IgD-negative memory B cell (primary cell): ENCODE measurements at regions not wholly inside any gene's neighbourhood (a gene's known extent, or its start where the extent isn't known, plus 50 kb on each side); places are given as distances from the start of the nearest gene placed in this dataset.
A peak's percentile ranks its signal among the peaks of the same experiment; 100 is the strongest.

ENCODE experiments used
- H3K27ac Mint-ChIP-seq, 3 donors: one replicate each; pipeline ENCODE4 v1.8.0; 2020 to 2022; ENCODE audit warnings: mild to moderate bottlenecking in 3 of 3, mixed read lengths in 3 of 3, moderate library complexity in 1 of 3
- H3K27me3 Mint-ChIP-seq: one replicate; pipeline ENCODE4 v1.8.0; 2021; ENCODE audit warnings: mixed read lengths
- H3K36me3 Mint-ChIP-seq: one replicate; pipeline ENCODE4 v1.8.0; 2020; ENCODE audit warnings: mild to moderate bottlenecking, mixed read lengths
- H3K4me1 Mint-ChIP-seq, 3 donors: one replicate each; pipeline ENCODE4 v1.8.0; 2020 to 2022; ENCODE audit warnings: mixed read lengths in 3 of 3, mild to moderate bottlenecking in 1 of 3
- H3K4me3 Mint-ChIP-seq, 4 donors: one replicate each; pipeline ENCODE4 v1.8.0; 2020 to 2022; ENCODE audit warnings: mild to moderate bottlenecking in 4 of 4, mixed read lengths in 4 of 4, moderate library complexity in 3 of 4
- H3K9me3 Mint-ChIP-seq, 3 donors: one replicate each; pipeline ENCODE4 v1.8.0; 2020 to 2021; ENCODE audit warnings: mixed read lengths in 3 of 3, mild to moderate bottlenecking in 1 of 3

DNA sequence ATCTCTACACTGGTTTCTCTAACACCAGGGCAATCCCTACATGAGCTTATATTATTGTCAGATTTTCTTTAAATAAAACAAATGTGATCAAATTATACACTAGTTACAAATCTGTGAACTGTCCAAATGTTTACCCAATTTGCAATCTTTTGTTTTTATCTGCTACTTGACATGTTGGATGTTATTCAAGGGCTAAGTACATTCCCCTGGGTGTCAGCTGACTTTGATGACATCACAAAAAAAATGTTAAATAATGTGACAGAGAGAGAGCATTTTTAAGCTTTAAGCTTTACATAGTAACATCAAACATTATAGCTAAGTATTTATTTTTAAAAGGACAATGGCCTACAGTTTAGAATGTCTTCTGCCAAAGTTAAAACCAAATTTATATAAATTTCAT, 431.3 kb upstream of the PKN2 start:
- peaks cover 0 to 1% (median 0%) of the 10 kb centered on the region in 3 donors for H3K9me3 Mint-ChIP-seq
- H3K36me3 Mint-ChIP-seq, result no peaks in the 10 kb centered on the region
- no peak overlapping the region for H3K27ac Mint-ChIP-seq
- no peaks in the 10 kb centered on the region for H3K4me1 Mint-ChIP-seq
- H3K4me3 Mint-ChIP-seq, result no peak overlapping the region
- H3K27me3 Mint-ChIP-seq, result no peaks in the 10 kb centered on the region

DNA sequence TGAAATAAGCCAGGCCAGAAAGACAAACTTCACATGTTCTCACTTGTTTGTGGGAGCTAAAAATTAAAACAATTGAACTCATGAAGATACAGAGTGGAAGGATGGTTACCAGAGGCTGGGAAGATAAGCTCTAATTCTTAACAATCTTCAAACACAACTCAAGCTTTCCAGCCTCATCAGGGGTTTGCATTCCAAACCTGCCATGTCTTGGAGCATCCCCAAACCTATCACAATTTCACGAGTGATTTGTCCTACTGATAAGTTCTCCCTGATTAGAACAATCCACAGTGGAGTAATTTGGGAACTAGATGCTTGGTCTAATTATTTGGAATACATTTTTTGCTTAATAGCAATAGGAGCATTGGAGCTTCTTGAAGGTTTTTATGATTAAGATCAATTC, 418.5 kb upstream of the PKN2 start:
- H3K27me3 Mint-ChIP-seq, result peaks cover 2% of the 10 kb centered on the region
- no peaks in the 10 kb centered on the region for H3K36me3 Mint-ChIP-seq
- no peak overlapping the region for H3K4me3 Mint-ChIP-seq
- no peaks in the 10 kb centered on the region for H3K9me3 Mint-ChIP-seq
- H3K27ac Mint-ChIP-seq, result no peak overlapping the region
- no peaks in the 10 kb centered on the region for H3K4me1 Mint-ChIP-seq

DNA sequence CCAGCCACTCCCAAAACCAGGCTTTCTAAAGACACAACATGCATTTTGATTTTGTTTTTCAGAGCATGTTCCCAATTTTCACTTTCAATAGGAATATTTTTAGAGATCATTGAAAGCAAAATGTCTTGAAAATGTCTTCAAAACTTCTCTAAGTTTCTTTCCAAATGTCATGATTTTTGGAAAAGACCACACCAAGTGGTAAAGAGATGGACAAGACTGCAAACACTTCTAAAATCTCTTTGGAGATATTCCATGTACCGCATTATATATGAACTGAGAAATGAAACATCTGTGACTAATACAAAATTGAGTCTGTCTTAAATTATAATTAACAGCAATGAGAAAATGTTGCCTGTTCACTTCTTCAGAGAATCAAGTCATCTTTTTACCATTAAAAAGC, 418.0 kb upstream of the PKN2 start:
- H3K36me3 Mint-ChIP-seq, result no peaks in the 10 kb centered on the region
- no peaks in the 10 kb centered on the region for H3K4me1 Mint-ChIP-seq
- no peak overlapping the region for H3K27ac Mint-ChIP-seq
- H3K4me3 Mint-ChIP-seq, result no peak overlapping the region
- H3K9me3 Mint-ChIP-seq, result no peaks in the 10 kb centered on the region
- peaks cover 2% of the 10 kb centered on the region for H3K27me3 Mint-ChIP-seq

DNA sequence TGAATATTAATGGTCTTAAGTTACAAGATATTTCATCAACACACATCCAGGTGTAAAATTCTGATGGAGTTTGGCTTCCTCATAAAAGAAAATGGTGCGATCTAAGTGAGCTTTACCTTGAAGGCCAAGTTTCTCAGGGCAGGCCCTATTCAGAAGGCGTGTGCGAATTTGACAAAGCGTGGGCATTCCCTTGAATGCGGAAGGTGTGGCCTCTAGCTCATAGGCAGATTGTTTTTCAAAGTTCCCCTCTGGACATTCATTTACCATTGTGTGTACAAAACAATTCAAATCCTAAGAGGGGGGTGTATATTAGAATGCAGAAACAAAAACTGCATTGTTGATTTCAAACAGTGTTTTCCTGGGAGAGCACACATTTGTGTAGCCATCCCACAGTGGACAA, 411.9 kb upstream of the PKN2 start:
- Mint-ChIP-seq H3K4me1 (peaks cover 0 to 1% (median 1%) of the 10 kb centered on the region in 3 donors), H3K4me3 (no peak overlapping the region), H3K27me3 (peaks cover 2% of the 10 kb centered on the region), H3K9me3 (no peaks in the 10 kb centered on the region), H3K36me3 (no peaks in the 10 kb centered on the region), H3K27ac (no peak overlapping the region)

DNA sequence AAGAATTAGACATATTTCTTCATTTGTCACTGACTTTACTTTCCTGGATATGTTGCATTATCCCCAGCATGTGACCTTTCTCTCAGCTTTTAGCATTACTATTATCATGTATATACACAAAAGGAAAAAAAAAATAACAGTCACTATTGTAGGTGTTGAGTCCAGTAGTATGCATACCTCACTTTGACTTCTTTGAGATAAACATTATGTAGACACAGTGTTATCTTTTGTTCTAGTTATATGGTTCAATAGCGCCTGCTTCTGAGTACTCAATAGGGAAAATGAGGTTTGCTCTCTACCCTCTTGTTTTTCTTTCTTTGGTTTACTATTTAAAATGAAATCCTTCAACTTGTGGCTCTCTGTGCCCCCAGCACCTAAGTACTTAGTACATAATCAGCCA, 409.6 kb upstream of the PKN2 start:
- H3K27ac Mint-ChIP-seq, result no peak overlapping the region
- H3K4me3 Mint-ChIP-seq, result no peak overlapping the region
- peaks cover 0 to 1% (median 1%) of the 10 kb centered on the region in 3 donors for H3K4me1 Mint-ChIP-seq
- H3K9me3 Mint-ChIP-seq, result peaks cover 0 to 6% (median 2%) of the 10 kb centered on the region in 3 donors
- H3K27me3 Mint-ChIP-seq, result no peaks in the 10 kb centered on the region
- H3K36me3 Mint-ChIP-seq, result no peaks in the 10 kb centered on the region

DNA sequence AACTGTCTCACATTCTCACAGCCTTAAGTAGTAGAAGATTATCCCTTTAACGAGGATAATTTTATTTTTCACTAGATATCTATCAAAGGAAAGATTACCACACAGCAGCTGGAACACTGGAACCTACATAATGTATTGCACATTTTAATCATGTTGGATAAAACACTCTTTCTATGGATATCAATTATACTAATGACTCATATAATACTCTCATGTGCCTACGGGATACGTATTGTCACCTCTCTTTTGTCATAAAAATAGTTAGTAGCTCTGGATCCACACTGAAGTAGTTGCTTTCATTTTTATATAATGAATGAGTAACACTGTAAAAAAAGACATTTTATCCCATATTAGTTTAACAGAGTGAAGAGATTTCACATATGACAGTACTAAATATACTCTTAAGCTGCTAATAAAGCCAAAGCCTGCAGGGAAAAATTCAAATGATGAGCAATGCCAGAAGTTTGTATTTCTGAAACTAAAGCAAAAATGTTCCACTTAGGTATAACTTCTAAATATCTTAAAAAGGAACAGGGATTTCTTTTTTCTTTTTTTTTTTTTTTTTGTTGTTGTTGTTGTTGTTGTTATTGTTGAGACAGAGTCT, 408.7 kb upstream of the PKN2 start:
- Mint-ChIP-seq H3K9me3 (peaks cover 3 to 6% (median 6%) of the 10 kb centered on the region in 3 donors), H3K27me3 (no peaks in the 10 kb centered on the region), H3K27ac (no peak overlapping the region), H3K36me3 (no peaks in the 10 kb centered on the region), H3K4me3 (peak overlapping the region in 1 of 4 donors; percentile 49), H3K4me1 (peaks cover 0 to 1% (median 1%) of the 10 kb centered on the region in 3 donors)

DNA sequence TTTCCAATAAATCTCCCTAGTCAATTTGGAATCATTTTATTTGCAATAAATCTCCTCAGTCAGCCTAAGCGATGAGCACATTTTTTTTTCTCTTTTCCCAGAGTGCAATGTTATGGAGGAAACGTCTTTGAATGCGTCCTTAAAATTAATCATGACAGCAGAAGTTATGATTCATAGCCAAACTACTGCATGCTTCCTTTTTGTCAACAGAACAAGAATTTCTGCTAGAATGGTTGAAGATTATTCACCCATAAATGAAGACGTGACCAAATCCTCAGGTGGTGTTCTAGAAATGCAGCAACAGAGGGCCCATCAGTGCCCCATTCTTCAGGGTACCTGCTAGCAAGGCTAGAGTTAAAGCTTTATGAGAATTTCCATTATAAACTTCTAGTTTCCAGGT, 407.9 kb upstream of the PKN2 start:
- Mint-ChIP-seq H3K4me3 (peak overlapping the region in 1 of 4 donors; percentile 24), H3K27me3 (no peaks in the 10 kb centered on the region), H3K4me1 (peaks cover 0 to 1% (median 1%) of the 10 kb centered on the region in 3 donors), H3K9me3 (peaks cover 3 to 6% (median 6%) of the 10 kb centered on the region in 3 donors), H3K36me3 (no peaks in the 10 kb centered on the region), H3K27ac (no peak overlapping the region)

DNA sequence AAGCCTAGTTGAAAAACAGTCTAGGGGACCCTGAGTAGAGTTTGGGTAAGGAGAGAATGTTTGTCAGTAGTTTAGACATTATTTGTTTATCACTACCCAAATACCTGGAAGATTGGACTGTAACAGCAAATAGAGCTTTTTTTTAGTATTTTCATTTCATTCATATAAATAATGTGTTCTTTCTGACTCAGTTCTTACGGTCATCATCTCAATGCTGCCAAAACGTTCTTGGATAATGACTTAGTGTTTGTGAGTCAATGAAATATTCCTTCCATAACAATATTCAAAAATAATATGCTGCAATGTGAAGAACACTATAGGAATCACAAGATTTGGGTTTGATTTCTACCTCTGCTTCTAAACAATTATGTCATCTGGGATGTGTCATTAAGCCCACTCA, 400.0 kb upstream of the PKN2 start:
- Mint-ChIP-seq H3K4me1 (peaks cover 0 to 2% (median 0%) of the 10 kb centered on the region in 3 donors), H3K9me3 (peaks cover under 1 to 6% (median 3%) of the 10 kb centered on the region in 3 donors), H3K36me3 (no peaks in the 10 kb centered on the region), H3K4me3 (no peak overlapping the region), H3K27me3 (peaks cover 2% of the 10 kb centered on the region), H3K27ac (no peak overlapping the region)

DNA sequence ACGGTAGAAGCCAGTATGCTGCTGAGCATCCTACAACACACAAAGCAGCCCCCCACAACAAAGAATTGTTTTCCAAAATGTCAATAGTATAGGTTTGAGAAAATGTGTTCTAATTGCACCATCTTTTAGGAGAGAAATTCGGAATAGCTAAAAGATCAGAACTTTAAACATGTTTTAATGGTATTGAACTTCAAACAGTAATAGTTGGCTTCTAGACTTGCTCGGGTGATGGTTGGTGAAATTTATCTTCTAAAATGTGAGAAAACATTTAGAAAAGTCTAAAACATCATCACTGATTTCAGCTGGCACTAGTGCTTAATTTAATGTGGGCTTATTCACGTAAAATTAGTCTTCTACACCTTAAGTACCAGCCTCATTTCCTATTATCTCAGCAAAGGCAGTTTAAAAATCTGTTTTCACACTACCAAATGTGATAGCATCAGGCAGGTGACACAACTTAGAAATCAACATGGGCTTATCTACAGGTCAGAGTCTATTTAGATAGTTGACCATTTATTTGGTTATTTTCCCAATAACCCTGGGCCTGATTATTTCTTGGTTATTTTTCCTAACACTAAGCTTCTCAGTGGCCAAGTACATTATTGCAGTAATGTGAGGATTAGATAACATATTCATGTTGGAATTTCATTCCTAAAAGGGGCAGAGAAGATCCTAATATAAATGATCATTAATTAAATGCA, 399.3 kb upstream of the PKN2 start:
- Mint-ChIP-seq H3K27me3 (peaks cover 2% of the 10 kb centered on the region), H3K27ac (no peak overlapping the region), H3K4me1 (peaks cover 0 to 2% (median 0%) of the 10 kb centered on the region in 3 donors), H3K36me3 (no peaks in the 10 kb centered on the region), H3K9me3 (peaks cover 0 to 2% (median 1%) of the 10 kb centered on the region in 3 donors), H3K4me3 (no peak overlapping the region)

DNA sequence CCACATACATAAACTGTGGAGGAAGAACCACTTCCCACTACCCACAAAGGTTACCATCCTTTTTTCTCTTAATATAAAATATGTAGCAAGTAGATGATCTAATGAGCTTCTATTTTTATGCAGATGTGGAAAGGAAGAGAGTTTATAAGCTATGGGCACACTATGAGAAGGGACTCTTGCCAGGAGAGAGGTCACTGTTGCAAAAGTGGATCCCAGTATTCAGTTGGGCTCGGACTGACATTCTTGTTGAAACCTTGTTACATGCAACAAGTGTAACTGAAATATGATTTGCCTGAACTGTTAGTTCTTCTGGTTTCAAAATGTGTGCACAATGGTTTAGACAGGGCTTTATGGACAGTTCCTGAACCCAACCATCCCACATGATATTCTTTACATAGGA, 397.4 kb upstream of the PKN2 start:
- peaks cover 0 to 2% (median 2%) of the 10 kb centered on the region in 3 donors for H3K9me3 Mint-ChIP-seq
- H3K4me3 Mint-ChIP-seq, result no peak overlapping the region
- H3K4me1 Mint-ChIP-seq, result peaks cover 0 to 2% (median 0%) of the 10 kb centered on the region in 3 donors
- no peaks in the 10 kb centered on the region for H3K36me3 Mint-ChIP-seq
- peaks cover 2% of the 10 kb centered on the region for H3K27me3 Mint-ChIP-seq
- H3K27ac Mint-ChIP-seq, result no peak overlapping the region

DNA sequence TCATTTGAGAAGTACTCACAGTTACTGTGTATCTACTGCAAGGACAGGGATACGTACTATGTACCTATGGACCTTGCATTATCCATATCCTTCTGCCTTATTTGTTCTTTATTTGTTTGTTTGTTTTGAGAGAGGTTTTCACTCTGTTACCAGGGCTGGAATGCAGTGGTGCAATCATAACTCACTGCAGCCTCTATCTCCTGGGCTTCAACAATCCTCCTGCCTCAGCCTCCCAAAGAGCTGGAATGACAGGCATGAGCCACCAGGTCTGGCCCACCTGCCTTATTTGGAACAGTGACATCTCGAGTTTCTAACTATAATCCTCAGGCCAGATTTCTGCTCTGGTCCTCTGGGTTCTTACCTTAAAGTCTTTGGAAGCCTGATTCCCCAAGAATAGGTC, 395.5 kb upstream of the PKN2 start:
- no peaks in the 10 kb centered on the region for H3K36me3 Mint-ChIP-seq
- peaks cover 0 to 2% (median 2%) of the 10 kb centered on the region in 3 donors for H3K9me3 Mint-ChIP-seq
- H3K27ac Mint-ChIP-seq, result no peak overlapping the region
- H3K4me3 Mint-ChIP-seq, result peak overlapping the region in 1 of 4 donors; percentile 31
- H3K4me1 Mint-ChIP-seq, result peaks cover 0 to 2% (median 0%) of the 10 kb centered on the region in 3 donors
- H3K27me3 Mint-ChIP-seq, result peaks cover 1% of the 10 kb centered on the region

DNA sequence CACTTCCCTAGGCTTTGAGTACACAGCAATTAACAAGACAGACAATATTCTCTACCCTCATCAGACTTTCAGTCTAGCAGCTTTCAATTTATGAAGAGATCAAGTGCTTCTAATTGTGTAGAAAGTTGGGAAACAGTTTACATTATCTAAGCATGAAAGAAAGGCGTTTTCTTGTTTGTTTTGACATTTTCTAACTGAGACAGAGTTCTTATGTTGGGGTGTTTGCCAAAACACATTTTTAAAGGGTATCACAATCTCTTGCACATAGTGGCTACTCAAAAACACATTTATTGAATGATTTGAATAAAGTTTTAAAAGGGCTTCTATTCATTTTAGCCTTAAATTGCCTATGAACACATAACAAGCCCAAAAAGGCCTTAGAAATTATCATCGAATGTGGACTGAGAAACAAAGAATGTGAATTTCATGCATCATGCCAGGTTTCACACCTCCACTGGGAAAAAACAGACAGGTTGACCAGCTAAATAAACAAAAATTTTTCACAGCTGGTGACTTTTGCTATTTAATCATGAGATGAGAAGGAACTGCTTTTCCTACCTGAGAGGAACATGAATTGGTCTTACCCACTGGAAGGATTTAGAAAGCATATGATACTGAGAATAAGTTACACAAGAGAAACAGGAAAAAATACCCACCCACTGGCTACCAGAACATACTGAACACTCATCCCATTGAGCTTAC, 394.5 kb upstream of the PKN2 start:
- no peaks in the 10 kb centered on the region for H3K27me3 Mint-ChIP-seq
- H3K9me3 Mint-ChIP-seq, result peaks cover 0 to 2% (median 2%) of the 10 kb centered on the region in 3 donors
- H3K4me1 Mint-ChIP-seq, result peaks cover 0 to under 1% (median 0%) of the 10 kb centered on the region in 3 donors
- no peaks in the 10 kb centered on the region for H3K36me3 Mint-ChIP-seq
- no peak overlapping the region for H3K4me3 Mint-ChIP-seq
- H3K27ac Mint-ChIP-seq, result no peak overlapping the region

DNA sequence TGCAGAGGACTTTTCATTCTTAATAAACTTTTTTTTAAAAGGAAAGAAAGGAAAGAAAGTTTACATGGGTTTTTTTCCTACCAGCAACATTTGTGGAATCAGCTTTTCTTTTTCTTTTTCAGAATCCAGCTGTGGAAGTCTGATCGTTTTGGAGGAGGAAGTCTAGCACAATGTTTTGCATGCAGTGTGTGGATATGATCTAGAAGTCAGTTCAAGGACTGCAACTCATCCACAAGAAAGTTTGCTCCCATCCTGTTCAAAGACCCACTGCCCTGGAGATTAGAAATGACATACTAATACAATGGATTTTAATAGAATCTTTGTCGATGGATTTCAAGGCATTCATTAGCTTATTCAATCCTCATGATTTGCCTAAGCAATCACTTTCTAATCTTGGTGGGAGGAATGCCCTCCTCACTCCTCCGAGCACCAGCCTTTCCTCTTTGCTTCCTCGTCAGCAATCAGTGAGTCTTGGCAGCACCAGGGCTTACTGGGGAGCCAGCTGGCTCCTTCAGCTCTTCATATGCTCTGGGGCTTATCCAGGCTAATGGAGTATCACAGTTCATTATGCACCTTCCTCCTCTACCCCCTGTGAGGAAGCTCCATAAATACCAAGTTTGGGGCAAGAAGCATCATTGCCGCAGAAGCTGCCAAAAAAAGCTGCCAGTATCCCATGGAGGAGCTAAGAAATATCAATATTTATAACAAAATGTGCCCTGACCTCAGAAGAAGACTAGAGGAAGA, 392.3 kb upstream of the PKN2 start:
- Mint-ChIP-seq H3K9me3 (peaks cover 0 to 2% (median 0%) of the 10 kb centered on the region in 3 donors), H3K4me1 (no peaks in the 10 kb centered on the region), H3K36me3 (no peaks in the 10 kb centered on the region), H3K4me3 (no peak overlapping the region), H3K27me3 (no peaks in the 10 kb centered on the region), H3K27ac (no peak overlapping the region)

DNA sequence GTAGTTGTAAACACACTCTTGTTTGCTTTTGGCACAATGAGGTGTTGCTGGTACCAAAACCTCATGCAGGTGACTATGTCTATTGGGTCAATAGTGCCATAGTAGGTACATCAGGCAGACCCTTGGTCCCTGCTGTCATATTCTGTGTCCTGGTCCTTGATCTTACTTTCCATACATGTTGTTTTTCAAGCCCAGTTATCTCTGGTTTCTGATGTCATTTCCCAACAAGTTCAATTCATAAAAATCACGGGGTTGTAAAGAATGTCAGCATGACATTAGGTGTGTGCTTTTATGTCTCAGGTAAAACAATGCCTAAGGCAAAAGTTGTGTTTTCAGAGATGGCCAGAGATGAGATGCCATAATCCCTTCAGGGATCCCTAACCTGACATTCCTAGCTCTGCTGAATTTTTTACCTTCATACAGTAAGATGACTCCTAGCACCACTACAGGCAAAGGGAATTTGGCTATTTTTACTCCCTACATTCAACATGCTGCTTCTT, 390.3 kb upstream of the PKN2 start:
- Mint-ChIP-seq H3K36me3 (no peaks in the 10 kb centered on the region), H3K4me3 (no peak overlapping the region), H3K4me1 (peaks cover 0 to 2% (median 0%) of the 10 kb centered on the region in 3 donors), H3K27ac (no peak overlapping the region), H3K9me3 (peaks cover 0 to 2% (median 0%) of the 10 kb centered on the region in 3 donors), H3K27me3 (no peaks in the 10 kb centered on the region)

DNA sequence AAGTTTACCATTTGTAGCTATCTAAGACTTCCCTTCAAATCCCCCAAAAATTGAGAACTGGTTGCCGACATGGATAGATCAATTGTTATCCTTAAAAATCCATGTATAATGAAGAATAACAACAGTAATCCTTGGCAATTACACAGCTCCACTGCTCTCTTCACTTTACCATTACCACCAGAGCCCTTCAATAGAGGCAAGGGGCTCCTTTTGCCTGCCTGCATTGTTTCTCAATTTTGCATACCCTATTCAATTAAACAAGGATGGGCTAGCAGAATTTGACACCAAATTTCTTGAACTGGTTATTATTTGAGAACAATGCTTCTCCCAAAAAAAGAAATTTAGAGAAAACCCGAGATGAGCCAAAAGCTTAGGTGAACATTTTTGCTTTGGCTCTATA, 387.8 kb upstream of the PKN2 start:
- no peaks in the 10 kb centered on the region for H3K27me3 Mint-ChIP-seq
- H3K9me3 Mint-ChIP-seq, result no peaks in the 10 kb centered on the region
- no peaks in the 10 kb centered on the region for H3K36me3 Mint-ChIP-seq
- no peak overlapping the region for H3K27ac Mint-ChIP-seq
- no peak overlapping the region for H3K4me3 Mint-ChIP-seq
- peaks cover 0 to 2% (median 0%) of the 10 kb centered on the region in 3 donors for H3K4me1 Mint-ChIP-seq
